ENCODE measurements at regions not wholly inside any gene's neighbourhood (a gene's known extent, or its start where the extent isn't known, plus 50 kb on each side); places are given as distances from the start of the nearest gene placed in this dataset.

DNA sequence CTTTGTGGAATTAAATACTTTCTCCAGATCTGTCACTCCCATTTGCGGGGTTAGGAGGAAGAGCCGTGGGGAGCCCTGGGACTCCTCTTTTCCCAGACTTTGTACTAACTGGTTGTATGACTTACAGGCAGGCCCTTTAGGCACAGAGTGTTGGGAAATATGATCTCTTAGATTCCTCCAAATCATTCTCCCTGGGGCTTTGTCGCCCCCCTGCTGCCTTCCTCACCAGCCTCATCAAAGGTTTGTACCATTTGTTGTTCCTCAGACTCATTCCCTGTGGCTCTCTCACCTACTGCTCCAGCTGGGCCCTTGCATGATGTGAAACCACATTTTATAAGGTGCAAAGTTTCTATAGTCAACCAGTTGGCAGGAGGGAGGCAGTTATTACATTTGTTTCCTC, 56.4 kb downstream of the CRYGS start:
- DNase-seq: no peak

DNA sequence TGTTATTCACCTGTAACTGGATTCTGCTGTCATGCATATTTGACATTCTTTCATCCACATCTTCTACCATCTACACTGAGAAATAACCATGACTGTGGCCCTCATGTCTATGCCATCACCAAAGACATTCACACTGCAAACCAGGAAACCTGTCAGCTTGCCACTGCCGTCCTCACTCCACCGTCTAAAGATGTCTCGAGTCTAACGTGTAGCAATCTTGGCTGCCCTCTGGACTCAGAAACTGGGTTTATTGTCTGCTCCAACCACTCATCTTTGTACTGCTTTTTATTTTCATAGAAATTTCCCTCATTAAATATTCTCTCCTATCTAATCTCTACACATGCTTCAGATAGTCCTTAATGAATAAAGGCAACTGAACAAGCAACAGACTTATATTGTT, 57.1 kb downstream of the CRYGS start:
- no peak for DNase-seq

DNA sequence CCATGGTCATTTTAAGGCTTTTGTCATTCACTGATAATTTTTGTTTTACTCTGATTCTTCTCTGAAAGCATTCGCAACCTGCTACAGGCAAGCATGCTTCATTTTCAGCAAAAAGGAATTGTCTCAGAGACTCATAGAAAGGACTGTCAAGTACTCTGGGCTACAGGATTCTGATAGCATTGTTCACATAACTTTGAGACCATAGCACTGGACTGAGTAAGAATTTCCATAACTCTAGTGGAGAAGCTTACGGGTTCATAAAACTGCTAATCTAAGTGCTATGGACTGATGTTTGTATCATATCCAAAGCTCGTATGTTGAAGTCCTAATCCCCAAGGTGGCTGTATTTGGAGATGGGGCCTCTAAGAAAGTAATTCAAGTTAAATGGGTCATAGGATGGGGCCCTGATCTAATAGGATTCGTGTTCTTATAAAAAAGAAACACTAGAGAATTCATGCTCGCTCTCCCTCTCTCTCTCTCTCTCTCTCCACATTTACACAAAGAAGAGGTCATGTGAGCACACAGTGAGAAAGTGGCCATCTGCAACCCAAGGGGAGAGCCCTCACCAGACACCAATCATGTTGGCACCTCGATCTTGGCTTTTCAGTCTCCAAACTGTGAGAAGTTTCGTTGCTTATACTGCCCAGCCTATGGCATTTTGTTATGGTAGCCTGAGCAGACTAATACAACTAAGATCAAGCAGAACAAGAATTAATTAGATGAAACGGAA, 60.4 kb downstream of the CRYGS start:
- DNase-seq: no peak

DNA sequence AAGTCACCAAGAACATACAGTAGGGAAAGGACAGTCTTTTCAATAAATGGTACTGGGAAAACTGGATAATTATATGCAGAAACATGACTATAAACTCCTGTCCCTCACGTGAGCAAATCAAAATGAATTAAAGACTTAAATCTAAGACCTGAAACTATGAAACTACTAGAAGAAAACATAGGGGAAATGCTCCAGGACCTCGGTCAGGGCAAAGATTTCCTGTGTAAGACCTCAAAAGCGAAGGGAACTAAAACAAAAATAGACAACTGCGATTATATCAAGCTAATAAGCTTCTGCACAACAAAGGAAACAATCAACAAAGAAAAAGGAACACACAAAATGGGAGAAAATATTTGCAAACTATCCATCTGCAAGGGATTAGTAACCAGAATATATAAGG, 62.7 kb downstream of the CRYGS start:
- DNase-seq: no peak

DNA sequence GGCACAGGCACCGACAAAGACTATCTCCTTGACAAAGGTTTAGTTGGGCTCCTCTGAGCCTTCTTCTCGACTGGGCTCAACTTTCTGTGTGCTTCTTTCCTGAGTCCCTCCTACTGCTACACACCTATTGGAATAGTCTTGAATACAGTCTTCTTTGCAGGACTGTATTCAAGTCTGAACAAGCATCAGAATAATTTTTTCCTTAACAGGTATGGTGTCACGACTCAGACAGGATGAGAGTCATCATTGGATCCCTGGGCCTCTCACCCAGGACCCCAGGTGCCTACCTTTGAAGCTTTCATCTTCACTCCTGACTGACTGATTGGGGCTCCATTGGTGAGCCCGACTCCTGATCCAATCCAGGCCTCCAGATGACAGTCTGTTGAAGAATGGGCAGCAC, 66.3 kb downstream of the CRYGS start:
- DNase-seq: no peak

DNA sequence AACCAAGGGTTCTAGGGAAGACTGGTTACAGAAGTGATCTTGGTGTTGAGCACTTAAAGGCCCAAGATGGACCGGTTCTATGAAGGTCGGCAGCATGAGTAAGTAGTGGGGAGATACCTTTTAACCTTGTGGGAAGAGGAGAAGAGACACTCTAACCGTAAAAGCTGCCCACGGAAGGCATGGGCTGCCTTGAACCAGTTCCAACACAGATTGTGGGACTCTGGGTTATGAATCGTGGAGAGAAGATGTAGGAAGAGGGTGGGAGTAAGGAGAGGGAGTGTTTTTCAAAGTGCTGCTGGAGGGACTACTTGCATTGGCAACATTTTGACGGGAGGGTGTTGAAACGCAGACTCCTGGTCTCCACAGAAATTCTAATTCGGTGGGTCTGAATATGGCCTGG, 67.1 kb downstream of the CRYGS start:
- DNase-seq: no peak

DNA sequence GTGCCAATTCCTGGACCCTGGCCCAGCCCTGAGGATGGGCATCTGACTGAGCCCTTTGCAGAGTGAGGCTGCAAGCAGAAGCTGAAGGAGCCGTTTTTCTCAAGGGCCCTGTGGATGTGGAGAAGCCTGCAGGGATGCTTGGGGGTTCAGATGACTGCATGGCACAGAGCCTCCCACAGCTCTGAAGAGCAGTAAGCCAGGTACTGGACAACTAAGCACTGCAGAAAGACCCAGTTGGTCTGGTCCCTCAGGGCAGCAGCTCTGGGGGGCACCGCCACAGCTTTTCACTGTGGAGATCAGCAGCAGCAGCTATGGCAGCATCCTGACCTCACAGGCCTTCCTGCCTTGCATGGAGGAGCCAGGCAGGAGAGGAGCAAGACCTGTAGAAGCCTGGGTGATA, 67.6 kb downstream of the CRYGS start:
- DNase-seq: no peak

DNA sequence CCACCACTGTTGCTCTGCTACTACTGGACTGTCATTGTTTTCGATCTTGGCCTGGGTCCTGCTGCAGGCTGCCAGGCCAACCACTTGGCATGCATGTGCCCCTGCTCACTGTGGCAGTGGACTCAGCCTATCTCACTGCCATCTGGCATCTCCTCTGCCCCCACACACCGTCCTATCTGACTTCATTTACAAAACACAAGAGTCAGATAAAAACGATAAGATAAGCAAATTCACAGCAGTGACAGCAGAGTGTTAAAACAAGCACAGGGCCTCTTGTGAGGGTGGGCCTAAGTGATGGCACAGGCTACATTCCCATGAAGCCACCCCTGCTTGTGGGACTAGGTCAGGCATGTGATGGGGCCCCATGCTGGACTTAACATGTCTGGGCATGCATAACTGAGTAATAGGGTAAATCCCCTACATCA, 68.1 kb downstream of the CRYGS start:
- no peak for DNase-seq

DNA sequence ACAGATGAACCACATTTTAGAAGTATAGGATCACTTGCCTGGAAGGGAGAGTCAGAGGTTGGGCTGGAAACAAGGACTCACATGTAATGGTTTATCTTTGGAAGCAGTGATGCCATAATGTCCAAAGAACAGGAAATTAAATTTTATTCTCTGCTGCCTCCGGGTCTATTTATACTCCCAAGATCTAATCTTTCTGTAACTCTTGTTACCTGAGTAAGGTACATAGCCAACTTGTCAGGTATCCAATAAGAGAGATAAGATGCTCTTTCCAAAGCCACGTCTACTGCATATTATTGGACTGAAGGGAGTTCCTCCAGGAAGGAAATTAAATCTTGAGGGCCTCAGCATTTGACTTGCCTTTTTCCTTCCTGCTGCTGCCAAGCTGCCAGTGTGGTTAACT, 71.0 kb downstream of the CRYGS start:
- no peak for DNase-seq

DNA sequence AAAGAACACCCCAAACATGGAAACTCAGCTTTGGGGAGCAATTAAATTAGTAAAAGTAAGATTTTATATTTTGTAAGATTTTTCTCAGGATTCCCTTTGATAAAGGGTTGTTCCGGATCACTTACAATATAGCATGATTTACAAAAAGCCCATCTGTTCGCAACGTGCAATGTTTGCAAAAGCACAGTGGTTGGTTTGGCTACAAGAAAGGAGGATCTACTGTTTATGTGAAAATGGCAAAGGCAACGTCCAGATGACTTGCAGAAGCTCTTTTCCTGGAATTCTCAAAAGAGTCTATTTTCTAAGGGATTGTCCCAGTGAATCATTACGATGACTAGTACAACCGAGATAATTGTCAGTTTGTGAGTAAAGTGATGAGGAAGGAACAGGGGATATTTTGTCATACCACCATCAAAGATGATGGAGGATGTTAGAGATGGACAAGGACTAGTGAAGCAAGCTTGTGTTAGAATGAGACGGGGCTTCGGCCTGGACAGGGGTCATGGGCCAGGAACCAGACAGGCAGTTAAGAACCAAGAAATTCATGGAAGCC, 71.6 kb downstream of the CRYGS start:
- no peak for DNase-seq

DNA sequence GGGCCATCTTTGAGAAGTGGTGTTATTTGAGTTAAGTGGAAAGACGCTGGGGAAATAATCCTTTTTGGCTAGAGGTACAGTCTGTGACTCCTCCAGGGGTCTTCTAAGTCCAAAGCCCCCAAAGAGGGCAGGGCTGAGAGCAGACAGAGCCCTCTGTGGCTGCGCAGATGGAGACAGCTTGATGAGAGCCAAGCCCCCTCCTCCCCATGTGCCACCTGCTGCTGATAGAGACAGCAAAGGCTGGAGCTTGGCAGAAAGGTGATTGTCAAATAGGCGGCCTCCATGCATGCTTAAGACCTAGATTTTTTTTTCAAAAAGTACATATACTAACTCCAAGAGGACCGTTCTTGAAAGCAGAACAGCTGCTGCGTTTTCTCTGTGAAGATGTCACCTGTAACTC, 72.4 kb downstream of the CRYGS start:
- no peak for DNase-seq

DNA sequence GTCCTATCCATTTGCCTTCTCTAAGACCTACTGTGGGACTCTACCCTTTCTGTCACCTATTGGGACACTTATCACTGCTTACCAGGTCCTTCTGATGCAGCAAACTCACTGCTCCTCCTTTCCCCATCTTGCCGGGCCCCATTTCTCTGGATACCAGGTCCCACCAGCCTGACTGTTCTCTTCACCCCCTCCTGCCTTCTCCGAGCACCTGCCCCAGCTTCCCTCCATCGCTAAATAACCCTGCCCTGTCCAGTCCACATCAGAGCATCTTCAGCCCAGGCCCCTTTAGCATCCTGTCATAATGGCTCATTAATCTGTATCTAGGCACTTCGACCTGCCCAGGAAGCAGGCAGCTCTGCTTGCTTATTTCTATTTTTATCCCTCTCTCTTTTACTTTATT, 74.7 kb downstream of the CRYGS start:
- no peak for DNase-seq

DNA sequence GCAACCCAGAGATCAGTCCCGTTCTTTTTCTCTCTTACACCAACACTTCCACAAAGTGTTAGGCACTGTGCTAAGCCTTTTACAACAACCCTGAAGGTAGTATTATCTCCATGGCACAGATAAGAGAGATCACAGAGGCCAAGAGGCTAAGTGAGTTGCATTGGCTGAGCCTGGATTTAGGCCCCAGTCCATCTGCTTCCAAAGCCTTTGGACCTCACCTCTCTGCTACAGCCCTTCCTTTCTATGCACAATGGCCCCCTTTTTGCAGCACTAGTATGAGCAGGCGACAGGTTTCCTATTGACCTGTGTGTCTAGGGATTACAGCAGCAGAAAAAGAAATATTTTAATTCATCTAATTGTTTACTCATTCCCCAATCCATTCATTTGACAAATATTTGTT, 76.2 kb downstream of the CRYGS start:
- no peak for DNase-seq

DNA sequence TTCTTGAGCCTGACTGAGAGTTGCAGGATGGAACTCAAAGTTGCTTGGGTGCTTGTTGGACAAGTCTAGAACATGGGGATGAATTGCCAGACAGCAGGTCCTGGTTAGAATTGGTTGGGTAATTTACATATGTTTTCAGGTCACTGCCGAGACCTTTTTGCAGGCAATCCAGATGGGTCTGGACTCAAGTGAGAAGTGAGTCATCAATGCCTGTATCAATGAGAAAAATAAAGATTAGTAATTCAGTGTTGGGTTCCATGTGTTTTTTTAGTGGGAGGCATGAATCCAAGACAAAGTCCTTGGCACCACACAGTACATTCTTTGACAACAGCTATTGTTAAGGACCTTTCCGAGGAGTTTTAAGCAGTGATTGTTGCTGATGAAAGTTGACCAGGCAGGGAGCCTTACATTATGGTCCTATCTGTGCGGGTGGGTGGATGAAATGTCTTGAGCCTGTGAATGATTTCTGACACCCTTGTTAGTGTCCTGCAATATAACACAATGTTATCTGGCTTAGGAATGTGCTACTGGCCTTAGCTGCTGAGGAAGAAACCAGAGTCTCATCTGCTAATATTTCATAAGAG, 77.7 kb downstream of the CRYGS start:
- DNase-seq: no peak

DNA sequence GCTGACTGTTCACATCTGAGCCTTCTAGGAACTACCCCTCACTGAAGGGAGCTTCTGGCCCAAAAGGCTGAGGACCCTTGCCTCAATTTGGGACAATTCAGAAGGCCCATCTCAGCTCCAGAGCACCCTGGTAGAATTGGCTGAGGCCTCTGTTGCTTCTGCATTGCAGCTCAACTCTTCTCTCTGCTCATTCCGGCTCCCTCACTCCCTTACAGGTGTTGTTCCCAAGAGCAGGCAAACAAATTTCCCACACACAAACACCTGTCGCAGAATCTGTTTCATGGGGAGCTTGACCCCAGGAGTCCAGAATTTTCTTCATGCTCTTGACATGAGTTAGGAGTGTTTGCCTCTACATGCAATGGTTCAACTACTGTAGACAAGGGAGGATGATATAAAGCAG, 78.7 kb downstream of the CRYGS start:
- DNase-seq: no peak

DNA sequence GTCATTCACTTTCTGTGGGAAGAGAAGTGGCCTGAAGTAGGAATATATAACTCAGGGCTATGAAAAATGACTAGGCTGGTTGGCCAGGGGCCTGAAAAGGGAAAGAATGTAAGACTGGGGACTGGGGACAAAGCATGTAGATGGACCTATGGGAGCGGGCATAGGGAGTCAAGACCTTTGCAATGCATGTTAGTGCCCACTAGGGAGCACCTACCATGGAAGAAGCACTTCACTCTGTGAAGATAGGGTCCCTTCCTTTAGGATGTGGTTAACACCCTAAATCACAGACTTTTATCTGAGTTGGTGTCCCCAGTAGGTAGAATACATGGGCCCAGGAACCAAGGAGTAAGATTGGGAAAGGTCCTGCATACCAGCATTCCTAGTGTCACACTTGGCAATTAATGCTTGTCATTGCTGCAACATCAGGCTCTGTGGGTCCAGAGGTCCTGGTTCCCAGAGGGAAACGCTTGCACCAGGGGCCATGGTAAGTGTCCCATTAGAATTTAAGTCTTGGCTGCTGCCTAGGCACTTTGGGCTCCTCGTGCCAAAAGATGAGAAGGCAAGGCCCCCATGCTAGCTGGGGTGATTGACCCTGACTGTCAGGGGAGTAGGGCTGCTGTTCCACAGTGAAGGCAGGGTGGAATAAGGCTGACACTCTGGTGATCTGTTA, 79.6 kb downstream of the CRYGS start:
- DNase-seq: no peak

DNA sequence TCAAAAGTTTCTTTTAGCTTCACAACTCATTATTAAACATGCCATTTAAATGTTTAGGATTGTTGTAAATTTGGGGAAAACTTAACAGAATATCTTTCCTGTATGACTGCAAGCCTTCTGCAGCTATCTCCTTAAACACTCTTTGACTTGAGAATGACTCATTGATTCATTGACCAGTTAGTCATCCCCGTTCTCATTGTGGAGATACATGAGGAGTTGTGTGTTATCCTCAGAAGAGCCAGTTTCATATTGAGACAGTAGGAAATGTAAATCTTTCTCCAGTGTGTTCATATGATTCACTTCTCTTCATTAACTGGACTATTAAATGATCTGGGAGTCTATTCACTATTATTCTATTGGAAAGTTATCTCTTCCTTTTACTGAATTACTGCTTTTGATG, 83.0 kb downstream of the CRYGS start:
- DNase-seq: no peak

DNA sequence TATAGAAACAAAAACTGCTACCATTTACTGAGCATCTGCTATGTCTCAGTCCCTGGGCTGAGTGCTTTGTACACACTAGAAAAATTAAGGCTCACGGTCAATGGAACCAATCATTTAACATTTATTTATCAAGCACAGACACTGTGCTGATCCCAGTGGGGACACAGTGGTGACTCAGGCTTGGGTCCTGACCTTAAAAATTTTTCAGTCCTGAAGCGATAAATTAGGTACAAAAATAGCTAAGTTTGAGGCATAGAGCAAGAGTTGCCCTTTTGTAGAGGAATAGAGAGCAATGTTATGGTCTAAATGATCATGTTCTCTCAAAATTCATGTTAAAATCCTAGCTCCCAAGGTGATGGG, 85.1 kb downstream of the CRYGS start:
- DNase-seq: no peak

DNA sequence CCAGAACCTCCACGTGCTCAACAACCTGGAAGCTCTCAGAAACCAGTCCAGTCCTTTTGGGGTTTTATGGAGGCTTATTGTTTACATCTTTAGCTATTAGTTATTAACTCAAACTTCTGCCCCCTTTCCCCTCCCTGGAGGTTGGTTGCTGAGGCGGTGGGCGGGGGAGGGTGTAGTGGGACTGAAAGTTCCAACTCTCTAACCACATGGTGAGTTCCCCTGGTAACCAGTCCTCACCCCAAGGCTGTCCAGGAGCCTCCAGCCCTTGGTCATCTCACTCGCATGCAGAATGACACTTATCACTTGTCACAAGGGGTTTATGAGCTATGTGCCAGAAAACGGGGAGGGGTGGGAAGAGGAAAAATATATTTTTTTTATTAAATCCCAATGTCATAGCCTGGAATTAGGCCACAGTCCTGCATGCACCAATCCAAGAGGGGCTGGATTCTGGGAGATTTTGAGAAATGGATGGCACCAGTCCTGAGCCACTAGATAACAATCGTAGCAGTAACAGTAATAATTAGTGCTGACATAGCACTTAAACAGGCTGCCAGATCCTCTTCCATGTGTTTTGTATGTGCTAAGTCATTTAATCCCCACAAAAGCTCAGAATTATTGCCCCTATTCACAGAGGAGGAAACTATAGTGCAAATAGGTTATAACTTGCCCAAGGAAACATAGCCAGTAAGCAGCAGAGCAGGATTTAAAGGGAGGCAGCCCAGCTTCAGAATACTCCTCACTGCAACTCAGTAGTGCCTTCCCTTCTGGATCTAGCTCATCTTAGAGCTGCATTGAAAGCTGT, 85.7 kb downstream of the CRYGS start:
- no peak for DNase-seq

DNA sequence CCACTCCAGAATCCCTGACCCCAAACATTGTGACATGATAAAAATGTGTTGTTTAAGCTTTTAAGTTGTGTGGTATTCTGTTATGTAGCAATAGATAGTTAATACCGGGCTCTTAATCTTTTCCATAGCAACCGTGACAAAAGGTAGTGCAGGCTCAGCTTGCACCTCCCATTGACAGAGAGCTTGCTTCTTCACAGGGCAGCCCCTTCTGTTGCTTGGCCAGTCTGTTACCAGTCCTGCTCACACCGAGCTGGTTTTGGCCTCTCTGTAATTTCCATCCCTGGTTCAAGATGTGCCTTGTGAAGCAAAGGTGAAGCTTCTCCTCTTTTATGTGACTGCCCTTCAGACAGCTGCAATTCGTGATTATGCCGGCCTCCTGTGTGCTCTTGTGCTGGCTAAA, 86.9 kb downstream of the CRYGS start:
- no peak for DNase-seq

DNA sequence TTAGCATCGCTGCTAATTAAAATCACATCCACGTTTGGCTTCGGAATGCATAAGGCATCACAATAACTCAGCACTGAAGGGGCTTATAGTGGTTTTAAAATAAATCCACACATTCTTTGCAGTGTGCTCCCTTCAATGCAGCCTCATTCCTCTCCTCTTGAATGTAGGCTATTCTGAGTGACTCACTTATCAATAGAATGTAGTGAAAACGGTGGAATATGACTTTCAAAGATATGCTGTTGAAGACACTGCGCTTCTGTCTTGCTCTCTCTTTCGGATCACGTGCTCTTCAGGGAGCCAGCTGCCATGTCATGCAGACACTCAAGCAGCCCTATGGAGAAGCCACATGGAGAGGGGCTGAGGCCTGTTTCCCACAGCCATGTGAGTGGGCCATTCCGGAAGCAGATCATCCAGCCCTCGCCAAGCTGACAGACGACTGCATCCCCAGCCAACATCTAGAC, 87.4 kb downstream of the CRYGS start:
- DNase-seq: no peak

DNA sequence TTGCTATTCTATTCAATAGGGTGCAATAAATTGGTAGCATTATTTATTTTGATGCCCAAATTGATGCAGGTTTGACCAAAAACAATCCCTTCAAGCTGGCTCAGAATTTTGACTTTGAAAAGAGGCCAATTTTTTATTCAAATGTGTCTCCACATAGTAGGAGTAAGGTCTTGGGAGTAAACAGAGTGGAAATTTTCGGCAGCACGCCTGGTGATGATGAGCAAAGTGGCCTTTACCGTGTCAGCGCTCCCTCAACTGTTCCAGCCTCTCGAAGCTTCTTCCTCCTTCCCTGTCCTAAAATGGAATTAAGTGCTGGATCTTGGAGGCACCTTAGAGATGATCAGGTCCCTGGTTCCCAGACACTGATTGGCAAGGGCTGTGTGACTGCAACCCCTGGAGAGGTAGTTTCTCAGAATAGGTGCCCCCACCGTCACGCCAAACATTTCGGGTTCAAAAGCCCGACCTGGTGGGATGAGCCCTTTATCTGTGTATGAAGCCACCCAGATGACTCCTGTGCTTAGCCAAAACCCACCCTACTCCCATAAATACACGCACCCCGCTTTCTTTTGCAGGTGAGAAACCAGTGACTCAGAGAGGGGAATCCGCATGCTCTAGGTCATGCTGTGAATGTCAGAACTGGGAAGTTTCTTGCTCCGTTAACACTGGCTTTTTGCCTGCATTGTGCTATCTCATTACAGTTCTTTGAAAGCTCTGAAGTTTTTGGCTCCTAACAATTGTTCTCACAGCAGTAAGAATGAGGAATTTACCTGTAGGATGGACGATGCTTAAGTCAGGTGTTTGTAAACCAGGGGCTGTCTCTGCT, 89.1 kb downstream of the CRYGS start:
- DNase-seq: no peak

DNA sequence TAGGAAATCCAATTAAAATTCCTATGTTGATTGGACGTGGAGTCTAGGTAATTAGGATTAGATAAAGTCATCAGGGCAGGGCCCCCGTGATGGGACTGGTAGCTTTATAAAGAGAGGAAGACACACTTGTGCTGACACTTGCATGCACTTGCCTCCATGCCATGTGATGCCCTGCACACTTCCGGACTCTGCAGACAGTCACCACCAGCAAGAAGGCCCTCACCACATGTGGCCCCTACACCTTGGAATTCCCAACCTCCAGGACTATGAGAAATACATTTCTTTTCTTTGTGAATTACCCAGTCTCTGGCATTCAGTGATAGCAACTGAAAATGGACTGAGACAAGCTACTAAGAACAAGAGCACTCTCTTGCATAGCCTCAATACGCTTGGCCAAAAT, 90.6 kb downstream of the CRYGS start:
- DNase-seq: no peak

Measured in NCI-H1105 (cell line).